Fibroblast of skin of left quadriceps (primary cell): ENCODE measurements at regions not wholly inside any gene's neighbourhood (a gene's known extent, or its start where the extent isn't known, plus 50 kb on each side); places are given as distances from the start of the nearest gene placed in this dataset.
"Not testable (repeated sequence)": the region's sequence is repeated elsewhere in the genome, so short reads cannot be mapped to it uniquely, and the experiment has no call there.

Experiments
- DNase-seq, 2 experiments: peaks; one replicate each; pipeline ENCODE4 v3.0.0-alpha.2; 2013; ENCODE audit warnings: low read depth in 2 of 2

DNA sequence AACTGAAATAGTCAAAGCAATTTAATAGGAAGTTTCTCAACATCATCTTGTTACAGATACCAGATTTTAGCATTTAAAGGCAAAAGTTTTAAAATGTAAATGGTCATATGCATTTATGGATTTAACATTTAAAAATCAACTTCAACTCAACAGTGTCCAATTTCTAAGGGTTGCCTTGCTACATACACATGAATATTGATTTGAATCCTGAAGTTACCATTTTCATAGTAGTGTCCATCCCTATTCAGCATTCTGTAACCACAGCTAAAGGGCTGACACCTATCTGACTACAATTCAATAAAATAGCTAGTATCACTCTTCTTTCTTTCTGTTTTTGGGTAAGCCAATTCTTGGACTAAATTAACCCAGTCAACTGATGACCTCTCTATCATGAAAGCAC is 164.0 kb upstream of the CFAP20DC start:
- DNase-seq = no peak

DNA sequence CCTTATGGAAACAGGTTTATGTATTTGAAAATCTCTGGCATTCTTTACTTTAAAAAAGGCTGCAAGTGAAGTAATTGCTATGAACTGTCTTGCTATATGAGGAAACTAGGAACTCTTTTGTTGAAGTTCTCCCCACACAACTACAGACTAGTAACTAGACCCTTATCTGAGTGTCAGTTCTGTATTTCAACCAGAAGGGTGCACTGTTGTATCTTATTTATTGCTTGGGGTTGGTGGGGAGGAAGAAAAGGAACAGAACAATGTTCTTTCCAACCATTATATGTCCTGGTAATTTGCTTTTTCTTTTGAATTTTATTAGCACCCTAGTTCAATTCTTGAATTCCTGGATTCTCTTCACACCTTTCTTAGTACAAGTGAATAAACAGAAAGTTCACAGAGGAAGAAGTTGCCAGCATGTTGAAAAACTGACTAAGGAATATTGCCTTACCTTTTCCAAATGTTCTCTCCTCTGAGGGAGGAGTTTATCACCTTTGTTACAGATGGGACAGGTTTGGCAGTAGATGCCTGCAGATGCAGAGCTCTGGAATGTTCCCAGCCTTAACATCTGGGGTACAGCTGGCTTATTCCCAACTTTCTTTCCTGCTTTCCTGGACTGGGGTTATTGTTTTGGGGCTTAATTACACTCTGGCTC is 162.4 kb upstream of the CFAP20DC start:
- DNase-seq = peak; percentile 34 to 39

DNA sequence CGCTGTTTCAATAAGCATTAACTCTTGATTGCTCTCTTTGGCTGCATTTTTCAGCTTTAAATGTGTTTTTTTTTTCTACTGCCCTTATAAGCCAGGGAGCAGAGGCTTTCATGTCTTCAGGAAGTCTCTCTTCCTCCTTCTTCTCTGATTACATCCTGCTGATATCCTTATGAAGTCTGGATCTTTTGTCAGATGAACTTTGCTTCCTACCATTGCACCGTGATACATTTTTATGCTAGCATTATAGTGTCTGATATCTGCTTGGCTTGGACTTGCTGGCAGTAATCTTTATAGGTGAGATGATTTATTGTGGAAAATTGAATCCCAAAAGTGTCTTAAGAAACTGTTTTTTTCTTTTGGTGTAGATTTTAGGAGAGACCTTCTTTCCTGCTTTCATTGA is 160.4 kb upstream of the CFAP20DC start:
- DNase-seq = no peak

DNA sequence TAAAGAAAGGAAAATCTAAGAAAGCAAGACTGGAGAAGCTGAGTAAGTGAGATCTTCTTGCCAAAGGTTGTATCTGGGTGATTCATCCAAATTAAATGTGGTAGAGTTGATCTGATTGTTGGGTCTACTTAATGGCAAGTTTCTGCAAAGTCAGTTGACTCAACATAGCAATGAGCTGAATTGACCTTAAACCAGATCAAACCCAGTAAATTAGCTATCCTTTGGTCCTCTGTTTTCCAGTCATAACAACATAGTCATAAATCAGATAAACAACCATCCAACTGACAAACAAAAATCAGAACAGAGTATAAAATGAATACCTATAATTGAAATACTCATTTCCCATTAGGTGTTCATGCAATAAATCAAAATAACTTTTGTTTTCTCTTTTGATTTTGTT is 142.6 kb upstream of the CFAP20DC start:
- peak; percentile 21 to 30 for DNase-seq

DNA sequence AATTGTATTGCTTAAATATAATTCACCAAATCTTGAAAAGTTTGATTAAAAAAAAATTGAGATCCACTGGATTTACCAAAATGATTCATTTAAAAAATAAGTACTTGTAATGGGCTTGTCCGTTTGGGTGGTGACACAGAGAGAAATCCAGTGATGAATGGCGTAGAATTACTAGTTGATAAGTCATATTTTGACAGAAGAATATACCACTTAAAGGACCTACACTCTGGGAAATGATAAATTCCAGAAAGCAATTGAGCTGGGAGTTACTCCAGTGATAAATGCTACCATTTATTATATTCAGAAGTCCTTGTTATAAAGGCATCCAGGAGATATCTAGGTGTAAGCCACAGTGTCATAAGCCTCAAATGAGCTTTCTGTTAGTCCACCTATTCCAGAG is 141.8 kb upstream of the CFAP20DC start:
- DNase-seq = no peak

DNA sequence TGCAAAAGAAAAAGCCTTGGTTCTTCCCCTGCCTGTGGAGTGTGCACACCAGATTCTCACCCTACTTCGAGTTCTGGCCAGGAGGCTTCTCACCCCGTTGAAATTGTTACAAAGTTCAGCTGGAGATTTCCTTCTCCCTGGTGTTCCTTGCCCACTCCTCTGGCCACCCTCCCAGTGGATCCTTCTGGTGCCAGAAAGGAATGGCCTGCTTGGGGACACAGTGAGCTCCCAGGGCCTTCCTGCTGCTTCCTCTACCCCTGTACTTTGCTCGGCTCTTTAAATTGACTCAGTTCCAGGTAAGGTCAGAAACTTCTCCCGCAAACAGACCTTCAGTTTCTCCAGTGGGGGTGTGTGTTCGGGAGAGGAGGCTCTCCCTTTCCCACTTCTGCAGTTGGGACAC is 140.1 kb upstream of the CFAP20DC start:
- DNase-seq = no peak

DNA sequence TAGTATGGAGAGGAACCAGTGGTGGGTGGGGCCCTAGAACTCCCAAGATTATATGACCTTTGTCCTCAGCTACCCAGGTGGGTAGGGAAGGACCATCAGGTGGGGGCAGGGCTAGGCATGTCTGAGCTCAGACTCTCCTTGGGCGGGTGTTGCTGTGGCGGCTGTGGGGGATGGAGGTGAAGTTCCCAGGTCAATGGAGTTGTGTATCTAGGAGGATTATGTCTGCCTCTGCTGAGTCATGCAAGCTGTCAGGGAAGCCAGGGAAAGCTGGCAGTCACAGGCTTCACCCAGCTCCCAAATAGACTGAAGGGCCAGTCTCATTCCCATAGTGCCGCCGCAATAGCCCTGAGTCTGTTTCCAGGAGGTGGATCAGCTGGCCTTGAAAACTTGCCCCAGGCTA is 139.7 kb upstream of the CFAP20DC start:
- DNase-seq = no peak

DNA sequence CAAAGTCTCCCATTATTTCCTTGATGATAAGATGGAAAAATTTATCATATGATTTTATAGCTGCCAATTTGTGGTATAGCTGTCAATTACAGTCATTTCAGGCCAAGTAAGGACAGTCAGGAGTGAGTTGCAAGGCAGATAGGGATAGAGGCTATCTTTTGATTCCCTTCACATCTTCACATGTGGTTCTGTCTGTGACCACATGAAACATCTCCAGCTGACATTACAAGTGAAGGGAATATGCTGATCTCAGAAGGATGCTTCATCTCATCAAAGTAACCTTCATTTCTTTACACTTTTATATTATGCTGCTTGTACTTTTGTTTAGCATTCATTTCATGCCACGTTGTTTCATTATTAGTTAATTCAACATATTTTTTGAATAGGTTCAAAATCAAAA is 136.9 kb upstream of the CFAP20DC start:
- DNase-seq = no peak

DNA sequence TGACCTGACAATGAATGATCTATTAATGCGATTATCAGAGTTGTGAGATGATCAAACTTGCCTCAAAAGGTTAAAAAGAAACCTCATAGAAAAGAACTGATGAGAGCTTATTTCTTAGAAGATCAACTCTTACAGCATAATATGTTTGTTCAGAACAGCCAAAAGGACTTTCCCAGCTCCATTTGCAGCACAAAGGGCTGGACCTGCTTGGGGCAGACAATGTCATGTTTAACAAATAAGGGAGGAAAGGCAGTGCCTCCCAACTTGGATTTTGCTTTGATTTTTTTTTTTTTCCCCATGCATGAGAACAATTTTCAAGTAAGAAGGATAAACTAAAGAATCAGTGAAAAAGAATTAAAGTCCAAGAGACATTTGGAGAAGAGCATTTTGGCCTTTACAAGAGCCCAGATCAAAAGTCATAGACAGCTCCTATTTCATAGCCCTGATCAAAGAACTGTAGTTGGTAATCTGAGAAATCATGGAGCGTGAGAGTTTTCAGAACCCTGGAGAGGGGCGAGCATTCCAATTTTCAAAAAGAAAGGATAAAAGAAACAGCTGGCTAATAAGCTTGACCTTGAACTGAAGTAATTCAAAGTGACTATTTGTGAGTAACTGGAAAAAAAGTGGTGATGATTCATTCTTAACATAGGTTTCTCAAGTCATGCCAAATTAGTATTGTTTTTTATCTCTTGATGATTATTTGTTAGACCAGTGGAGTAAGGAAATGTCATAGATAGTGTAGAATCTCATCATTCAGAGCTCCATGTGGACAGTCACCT is 136.0 kb upstream of the CFAP20DC start:
- peak in 1 of 2 experiments; percentile 4 for DNase-seq

DNA sequence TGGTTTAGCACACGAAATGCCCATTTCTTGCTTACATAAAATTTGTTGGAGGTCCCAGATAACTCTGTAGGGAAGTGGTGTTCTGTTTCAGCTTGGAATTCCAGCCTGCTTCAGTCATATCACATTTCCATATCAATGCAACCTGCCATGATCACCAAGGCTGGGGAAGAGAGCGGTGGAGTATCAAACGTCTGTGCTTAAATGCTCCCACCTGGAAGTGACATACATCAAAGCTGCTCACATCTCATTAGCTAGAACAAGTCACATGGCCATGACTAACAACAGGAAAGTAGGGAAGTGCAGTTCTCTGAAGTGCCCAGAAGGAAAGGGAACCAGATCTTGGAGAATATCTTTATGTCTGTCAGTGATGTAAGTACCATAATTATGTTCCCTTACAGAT is 130.2 kb upstream of the CFAP20DC start:
- DNase-seq = no peak

DNA sequence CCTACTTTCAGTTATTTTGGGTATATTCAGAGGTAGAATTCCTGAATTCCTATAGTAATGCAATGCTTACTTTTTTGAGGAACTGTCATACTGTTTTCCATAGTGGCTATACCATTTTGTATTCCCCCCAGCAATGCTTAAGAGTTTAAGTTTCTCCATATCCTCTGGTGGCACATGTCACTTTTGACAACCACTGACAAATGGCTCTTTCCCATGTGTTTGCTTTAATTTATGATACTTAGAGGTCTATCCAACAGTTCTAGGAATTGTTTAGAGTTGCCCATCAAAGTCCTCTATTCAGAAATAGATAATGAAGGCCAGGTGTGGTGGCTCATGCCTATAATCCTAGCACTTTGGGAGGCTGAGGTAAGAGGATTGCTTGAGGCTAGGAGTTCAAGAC is 128.9 kb upstream of the CFAP20DC start:
- DNase-seq = no peak

DNA sequence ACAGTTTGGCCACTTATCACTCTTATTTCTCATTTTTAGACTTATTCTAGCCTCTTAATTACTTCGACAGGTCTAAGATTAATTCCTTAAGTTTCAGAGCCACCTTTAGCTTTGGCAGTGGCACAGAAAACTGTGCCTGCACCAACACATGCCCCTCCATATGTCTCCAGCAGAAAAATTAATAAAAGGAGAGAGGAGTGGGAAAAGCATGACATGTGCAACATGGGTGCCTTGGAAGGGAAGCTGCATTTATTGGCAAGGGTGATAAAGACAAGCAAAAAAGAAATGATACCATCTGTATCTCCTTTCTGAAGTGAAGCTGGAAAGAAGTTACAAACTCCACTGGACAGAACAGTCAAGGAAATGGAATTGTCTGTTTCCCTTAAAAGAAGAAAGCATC is 121.7 kb upstream of the CFAP20DC start:
- no peak for DNase-seq

DNA sequence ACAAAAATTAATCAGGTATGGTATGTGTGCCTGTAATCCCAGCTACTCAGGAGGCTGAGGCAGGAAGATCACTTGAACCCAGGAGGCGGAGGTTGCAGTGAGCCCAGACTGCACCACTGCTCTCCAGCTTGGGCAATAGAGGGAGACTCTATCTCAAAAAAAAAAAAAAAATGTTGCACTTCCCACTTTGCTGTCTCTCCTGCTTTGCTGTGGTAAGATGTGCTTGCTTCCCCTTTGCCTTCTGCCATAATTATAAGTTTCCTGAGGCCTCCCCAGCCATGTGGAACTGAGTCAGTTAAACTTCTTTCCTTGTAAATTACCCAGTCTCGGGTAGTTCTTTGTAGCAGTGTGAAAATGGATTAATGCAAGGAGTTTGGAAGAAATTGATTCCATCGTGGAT is 120.3 kb upstream of the CFAP20DC start:
- not testable (repeated sequence) for DNase-seq

DNA sequence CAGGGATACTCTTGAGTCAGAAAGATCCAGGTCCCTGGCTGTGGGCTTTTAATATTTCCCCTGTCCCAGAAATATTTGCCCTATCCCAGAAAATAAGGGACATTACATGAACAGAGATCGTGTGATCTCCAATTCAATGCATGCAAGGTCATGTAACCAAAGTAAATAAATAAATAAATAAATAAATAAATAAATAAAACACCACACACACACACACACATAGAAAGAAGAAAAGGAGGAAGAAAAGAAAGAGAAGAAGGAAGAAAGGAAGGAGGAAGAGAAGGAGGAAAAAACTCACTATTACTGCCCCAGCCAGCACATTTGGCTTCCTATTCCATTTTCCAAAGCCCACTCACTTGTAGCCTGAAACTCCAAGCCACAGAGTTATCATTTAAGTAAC is 117.9 kb upstream of the CFAP20DC start:
- DNase-seq = no peak

DNA sequence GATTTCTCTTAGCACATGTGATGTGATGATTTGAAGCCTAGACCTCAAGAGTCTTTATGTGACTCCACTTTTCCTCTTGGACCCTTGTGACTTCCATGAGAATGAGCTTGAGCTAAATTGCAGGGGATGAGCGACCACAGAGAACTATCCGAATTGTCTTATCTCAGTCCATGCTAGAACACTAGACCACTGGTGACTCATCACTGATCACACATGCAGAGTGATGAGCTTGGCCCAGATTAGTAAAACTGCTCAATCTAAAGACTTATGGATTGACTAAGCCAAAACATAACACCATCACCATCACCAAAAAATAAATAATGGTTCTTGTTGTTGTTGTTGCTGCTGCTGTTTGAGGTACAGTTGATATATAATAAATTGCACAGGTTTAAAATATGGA is 114.1 kb upstream of the CFAP20DC start:
- no peak for DNase-seq

DNA sequence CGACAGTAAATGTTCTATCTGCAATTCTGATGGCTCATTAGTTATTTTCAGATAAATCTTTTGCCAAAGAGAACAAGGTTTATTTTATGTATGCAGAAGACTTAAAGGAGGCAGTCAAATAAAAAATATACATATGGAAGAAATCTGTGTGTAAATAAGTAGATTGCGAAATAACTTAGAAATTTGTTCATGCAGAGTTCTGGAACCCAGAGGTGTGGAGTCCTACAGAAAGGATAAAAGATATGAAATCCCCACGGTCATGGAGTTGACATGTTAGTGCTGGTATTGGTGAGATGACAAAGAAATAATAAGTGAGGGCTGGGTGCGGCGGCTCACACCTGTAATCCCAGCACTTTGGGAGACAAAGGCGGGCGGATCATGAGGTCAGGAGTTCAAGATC is 111.2 kb upstream of the CFAP20DC start:
- no peak for DNase-seq

DNA sequence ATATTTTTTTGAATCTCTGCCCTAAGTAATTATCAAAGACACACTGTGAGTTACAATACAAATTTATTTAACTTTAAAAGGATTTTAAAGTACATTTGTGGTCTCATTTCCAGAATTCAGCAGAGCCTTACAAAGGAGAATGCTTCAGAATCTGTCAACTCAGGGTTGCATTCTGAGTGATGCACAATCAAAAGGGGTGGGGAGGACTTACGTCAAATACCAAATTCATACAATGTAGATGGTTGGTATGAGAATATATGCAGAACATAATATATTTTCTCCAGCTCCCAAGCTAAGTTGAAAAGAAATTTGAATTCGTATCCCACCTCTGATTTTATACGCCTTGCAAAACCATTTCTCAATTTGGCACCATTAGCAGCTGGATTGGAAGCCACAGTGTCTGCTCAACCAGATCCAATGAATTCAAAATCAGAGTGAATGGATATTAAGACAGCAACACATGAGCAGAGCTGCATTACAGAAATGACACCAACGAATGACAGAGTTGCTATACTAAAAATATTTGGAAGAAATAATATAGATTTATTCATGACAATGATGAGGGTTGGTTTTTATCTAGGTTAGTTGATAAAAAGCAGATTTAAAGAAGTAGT is 110.4 kb upstream of the CFAP20DC start:
- no peak for DNase-seq

DNA sequence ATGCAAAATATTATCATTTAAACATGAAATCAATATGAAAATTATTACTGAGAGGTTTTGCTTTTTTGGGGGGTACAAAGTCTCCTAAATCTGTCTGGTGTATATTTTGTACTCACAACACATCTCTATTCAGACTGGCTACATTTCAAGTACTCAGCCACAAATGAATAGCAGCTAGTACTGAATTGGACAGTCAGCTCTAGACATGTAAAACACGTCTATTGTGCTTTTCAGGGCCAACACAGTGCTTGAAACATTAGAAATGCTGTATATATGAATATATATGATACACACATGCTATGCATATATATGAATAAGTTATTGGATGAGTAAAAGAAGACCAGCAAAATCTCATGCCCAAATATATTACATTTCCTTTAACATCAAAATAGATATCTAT is 103.8 kb upstream of the CFAP20DC start:
- DNase-seq = no peak

DNA sequence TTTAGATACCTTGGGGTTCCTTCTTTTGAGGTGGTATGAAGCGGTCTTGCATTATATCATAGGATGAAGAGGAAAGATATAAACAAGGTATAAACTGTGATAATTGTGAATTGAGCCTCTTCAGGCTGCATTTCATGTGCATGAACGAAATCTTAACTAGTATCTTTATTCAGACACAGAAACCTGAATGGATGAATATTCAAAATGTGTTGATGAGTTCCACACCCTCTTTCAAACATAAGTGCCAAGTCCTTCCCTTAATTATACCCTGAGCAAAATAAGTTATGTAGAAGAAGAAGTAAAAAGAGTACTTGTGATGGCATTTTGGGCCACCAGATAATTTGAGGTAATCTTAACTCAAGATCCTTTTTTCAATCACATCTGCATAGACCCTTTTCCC is 103.1 kb upstream of the CFAP20DC start:
- DNase-seq = no peak

DNA sequence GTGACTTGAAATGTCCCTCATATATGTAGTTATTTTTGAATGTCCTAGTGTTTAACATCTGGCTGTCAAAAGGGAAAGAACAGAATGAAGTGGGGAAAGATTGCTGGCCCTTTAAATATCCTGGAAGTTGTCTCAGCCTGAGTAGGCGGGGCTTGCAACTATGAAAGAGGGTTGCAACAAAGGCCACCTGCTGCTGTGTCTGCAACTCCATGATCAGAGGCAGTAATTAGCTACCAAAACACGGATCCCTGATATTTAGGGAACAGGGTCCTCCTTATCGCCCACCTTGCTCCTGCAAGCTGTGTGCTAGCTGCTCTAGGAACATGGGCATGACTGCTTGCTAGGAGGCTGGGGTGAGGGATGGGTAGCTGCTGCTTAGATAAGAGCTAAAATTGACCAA is 100.2 kb upstream of the CFAP20DC start:
- DNase-seq = no peak

DNA sequence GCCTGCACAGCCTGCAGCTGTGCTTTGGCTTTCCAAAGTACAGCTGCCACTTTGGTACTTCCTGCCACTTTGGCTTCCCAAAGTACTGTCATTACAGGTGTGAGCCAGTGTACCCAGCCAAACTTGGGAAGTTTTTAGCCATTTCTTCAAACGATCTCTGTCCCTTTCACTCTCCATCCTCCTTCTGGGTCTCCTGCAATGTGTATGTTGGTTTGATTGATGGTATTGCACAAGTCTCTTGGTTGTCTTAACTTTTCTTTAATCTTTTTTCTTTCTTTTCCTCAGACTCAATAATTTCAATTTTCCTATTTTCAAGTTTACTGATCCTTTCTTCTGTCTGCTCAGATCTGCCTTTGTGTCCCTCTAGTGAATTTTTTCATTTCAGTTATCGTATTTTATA is 99.3 kb upstream of the CFAP20DC start:
- no peak for DNase-seq

DNA sequence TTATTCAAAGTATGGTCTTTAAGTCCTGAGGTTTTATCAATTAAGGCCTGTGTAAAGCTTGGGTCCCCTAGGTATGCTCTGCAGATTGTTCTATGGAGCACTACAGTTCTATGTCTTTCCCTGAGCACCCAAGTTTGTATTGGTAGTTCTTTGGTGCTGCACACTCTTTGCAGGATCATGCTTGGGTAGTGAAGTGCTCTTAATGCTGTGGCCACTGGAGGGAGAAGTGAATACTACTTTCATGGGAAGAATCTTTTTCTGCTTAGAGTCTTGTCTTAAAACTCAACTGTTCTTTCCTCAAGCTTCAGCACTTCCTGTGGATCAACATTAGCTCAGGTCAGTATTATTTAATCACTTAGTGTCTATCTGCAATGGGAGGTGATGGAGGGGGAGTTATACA is 93.6 kb upstream of the CFAP20DC start:
- no peak for DNase-seq

DNA sequence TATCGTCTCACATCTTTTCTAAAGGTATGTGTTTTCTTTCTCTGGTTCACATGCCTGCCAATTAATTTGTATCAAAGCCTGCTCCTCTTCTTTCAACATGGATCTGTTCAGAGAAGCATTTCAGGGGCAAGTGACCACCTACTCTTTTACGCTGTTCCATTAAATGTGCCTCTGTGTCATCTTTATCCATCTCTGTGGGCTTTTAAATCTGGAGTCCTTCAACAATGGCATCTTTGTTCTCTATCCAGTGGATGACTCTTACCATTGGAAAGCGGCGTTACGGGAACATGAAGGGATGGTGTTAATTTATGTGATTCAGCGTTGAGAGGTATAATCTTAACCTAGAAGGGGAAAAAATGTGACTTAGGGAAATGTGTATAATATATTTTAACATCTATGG is 92.7 kb upstream of the CFAP20DC start:
- no peak for DNase-seq
